ENCODE measurements at regions not wholly inside any gene's neighbourhood (a gene's known extent, or its start where the extent isn't known, plus 50 kb on each side); places are given as distances from the start of the nearest gene placed in this dataset.

DNA sequence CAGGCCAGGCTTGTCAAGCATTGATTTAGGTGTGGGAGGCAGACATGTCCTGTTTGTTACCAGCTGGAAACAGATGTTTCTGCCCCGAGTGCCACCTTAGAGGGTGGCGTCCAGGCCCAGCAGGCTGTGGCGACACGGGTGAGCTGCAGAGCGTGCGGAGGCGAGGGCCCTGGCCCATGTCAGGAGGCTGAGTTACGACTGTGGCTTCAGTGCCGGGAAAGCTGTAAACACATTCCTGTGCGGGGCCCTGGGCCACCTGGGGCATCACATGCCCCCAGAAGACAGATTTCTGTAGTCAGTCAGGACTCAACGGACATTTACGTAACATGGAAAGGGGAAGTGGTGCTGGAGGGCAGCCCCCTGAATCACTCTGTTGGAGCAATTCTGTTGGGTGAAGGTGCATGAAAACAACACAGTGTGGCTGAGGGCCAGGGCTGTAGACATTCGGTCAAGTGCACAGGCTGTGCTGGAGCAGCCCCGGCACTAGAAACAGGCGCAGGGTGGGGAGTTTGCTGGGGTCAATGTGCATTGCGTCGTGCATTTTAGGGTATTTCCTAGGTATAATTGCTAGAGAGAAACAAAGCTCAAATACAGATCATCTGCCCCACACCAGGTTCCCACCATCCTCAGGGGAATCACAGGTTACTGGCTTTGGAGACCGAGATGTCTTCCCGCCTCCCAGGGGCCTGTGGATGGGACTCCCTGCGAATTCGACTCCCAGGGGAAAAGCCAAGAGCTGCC, 291.8 kb downstream of the TMEM121 start:
- FAIRE-seq, result no peak
- TF ChIP-seq, protein P1, sequence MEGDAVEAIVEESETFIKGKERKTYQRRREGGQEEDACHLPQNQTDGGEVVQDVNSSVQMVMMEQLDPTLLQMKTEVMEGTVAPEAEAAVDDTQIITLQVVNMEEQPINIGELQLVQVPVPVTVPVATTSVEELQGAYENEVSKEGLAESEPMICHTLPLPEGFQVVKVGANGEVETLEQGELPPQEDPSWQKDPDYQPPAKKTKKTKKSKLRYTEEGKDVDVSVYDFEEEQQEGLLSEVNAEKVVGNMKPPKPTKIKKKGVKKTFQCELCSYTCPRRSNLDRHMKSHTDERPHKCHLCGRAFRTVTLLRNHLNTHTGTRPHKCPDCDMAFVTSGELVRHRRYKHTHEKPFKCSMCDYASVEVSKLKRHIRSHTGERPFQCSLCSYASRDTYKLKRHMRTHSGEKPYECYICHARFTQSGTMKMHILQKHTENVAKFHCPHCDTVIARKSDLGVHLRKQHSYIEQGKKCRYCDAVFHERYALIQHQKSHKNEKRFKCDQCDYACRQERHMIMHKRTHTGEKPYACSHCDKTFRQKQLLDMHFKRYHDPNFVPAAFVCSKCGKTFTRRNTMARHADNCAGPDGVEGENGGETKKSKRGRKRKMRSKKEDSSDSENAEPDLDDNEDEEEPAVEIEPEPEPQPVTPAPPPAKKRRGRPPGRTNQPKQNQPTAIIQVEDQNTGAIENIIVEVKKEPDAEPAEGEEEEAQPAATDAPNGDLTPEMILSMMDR (IDR thresholded peaks at IDR 0.05), result no peak
- 70 to 76% methylated on average over 21 of the region's 21 CpGs for whole genome bisulfite sequencing, 2 donors
- H3K4me3 ChIP-seq, result no peak overlapping the region
- H3K36me3 ChIP-seq, result no peaks in the 10 kb centered on the region
- no peaks in the 10 kb centered on the region for H3K4me1 ChIP-seq
- no peak overlapping the region for H3K27ac ChIP-seq
- H3K9me3 ChIP-seq, result no peaks in the 10 kb centered on the region
- no peak for ATAC-seq
- intact Hi-C loops (cut with DNase I), result no loop called here
- peaks cover 0 to 4% (median 0%) of the 10 kb centered on the region in 4 donors for H3K27me3 ChIP-seq
- no peak for DNase-seq

DNA sequence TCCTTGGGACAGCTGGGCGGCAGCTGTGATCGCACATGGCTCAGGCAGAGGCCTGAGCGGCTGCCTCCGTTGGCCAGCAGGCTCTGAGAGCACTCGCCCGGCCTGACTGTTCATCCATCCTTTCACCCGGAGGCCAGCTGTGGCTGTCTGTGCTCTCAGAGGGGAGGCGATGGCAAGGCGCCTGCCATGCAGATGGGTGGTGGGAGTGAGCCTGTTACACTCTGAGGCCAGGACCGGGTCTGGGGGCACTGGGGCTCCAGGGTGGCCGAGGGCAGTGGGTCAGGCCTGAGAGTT, 292.3 kb downstream of the TMEM121 start:
- FAIRE-seq (no peak), ATAC-seq (no peak), DNase-seq (peak in 1 of 6 donors; percentile 41)
- Histone ChIP-seq H3K27ac (no peak overlapping the region), H3K4me1 (no peaks in the 10 kb centered on the region), H3K36me3 (no peaks in the 10 kb centered on the region), H3K27me3 (peaks cover 0 to 4% (median 0%) of the 10 kb centered on the region in 4 donors), H3K9me3 (no peaks in the 10 kb centered on the region), H3K4me3 (no peak overlapping the region)
- intact Hi-C loops (cut with DNase I), result no loop called here
- WGBS, 2 donors, result 66 to 76% methylated on average over 11 of the region's 11 CpGs
- TF ChIP-seq, protein P1 (IDR thresholded peaks at IDR 0.05), result no peak

DNA sequence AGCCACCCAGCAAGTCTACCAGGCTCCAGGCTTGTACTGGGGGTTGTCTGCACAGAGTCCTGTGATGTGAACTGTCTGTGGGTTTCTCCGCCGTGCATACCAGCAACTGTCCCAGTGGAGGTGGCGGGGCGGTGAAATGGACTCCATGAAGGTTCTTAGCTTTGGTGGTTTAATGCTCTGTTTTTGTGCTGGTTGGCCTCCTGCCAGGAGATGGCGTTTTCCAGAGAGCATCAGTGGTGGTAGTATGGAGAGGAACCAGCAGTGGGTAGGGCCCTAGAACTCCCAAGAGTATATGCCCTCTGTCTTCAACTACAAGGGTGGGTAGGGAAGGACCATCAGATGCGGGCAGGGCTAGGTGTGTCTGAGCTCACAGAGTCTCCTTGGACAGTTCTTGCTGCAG, 303.8 kb downstream of the TMEM121 start:
- 59 to 70% methylated on average over 6 of the region's 6 CpGs for WGBS, 2 donors
- DNase-seq (no peak), ATAC-seq (no peak), FAIRE-seq (no peak)
- no peaks in the 10 kb centered on the region for H3K9me3 ChIP-seq
- H3K27ac ChIP-seq, result no peak overlapping the region
- no peaks in the 10 kb centered on the region for H3K27me3 ChIP-seq
- TF ChIP-seq, protein P1 (IDR thresholded peaks at IDR 0.05), result no peak
- intact Hi-C loops (cut with DNase I), result no loop called here
- H3K36me3 ChIP-seq, result no peaks in the 10 kb centered on the region
- no peak overlapping the region for H3K4me3 ChIP-seq
- no peaks in the 10 kb centered on the region for H3K4me1 ChIP-seq

DNA sequence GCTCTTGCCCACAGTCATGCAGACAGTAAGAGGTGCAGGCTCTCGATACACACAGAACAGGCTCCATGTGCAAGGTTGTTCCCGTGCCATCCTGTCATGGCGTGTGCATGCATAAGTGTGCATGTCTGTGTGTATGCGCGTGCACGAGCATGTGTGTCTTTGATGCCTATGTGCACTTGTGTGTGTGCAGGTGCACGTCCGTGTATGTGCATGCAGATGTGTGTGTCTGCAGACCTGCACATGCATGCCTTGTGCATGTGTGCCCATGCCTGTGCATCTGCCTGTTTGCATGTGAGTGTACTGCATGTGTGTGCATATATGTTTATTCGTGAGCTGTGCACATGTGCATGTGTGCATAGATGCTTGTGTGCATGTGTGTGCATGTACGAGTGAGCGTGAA, 309.8 kb downstream of the TMEM121 start:
- TF ChIP-seq, protein P1 (IDR thresholded peaks at IDR 0.05), result no peak
- intact Hi-C loops (cut with DNase I), result no loop called here
- Histone ChIP-seq H3K4me3 (no peak overlapping the region), H3K27ac (no peak overlapping the region), H3K4me1 (no peaks in the 10 kb centered on the region), H3K9me3 (no peaks in the 10 kb centered on the region), H3K27me3 (no peaks in the 10 kb centered on the region), H3K36me3 (no peaks in the 10 kb centered on the region)
- DNase-seq (no peak), FAIRE-seq (no peak), ATAC-seq (no peak)
- 63 to 79% methylated on average over 11 of the region's 11 CpGs for WGBS, 2 donors

DNA sequence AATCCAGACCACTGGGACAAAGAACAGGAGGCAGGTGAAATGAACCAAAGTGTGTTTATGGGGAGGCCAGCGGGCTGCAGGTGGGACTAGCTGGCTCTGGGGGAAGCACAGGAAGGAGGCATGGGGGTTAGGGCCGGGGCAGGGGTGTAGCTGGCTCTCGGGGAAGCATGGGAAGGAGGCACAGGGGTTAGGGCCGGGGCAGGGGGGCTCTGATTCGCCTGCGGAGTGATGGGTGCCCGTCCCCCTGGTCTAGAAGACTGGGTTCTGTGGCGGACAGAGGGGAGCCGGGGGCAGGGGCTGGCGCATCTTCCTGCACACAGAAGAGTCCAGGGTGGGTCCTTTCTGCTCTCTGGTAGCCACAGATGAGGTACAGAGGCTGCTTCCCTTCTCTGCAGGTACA, 310.3 kb downstream of the TMEM121 start:
- WGBS, 2 donors, result 41 to 58% methylated on average over 9 to 10 of the region's 10 CpGs
- DNase-seq, result peak in 1 of 6 donors; percentile 38
- Histone ChIP-seq H3K36me3 (no peaks in the 10 kb centered on the region), H3K9me3 (no peaks in the 10 kb centered on the region), H3K27ac (no peak overlapping the region), H3K27me3 (no peaks in the 10 kb centered on the region), H3K4me1 (no peaks in the 10 kb centered on the region), H3K4me3 (no peak overlapping the region)
- ATAC-seq, result no peak
- intact Hi-C loops (cut with DNase I), result no loop called here
- no peak for FAIRE-seq
- TF ChIP-seq, protein P1 (IDR thresholded peaks at IDR 0.05), result no peak
